ENCODE measurements at regions not wholly inside any gene's neighbourhood (a gene's known extent, or its start where the extent isn't known, plus 50 kb on each side); places are given as distances from the start of the nearest gene placed in this dataset.

GRCh38 chr1:95926331-95926730 lies 692.3 kb downstream of the RWDD3 start:
- Mint-ChIP-seq H3K4me3 (no peak overlapping the region), H3K4me1 (no peaks in the 10 kb centered on the region), H3K27ac (no peak overlapping the region), H3K9me3 (peaks cover 0 to 3% (median 0%) of the 10 kb centered on the region in 7 donors), H3K36me3 (no peaks in the 10 kb centered on the region), H3K27me3 (ENCODE audit: low read depth in 3 of 3) (no peaks in the 10 kb centered on the region)
- no peak for TF ChIP-seq CTCF (IDR thresholded peaks at IDR 0.05)
- Histone ChIP-seq H3K27me3 (ENCODE audit: control insufficient read depth in 2 of 2, insufficient read depth in 2 of 2, low read length in 2 of 2) (no peaks in the 10 kb centered on the region), H3K9me3 (replicated peaks in 1 of 2; ENCODE audit: control insufficient read depth in 1 of 2, insufficient read depth in 1 of 2, low read length in 2 of 2) (no peaks in the 10 kb centered on the region), H3K9ac (ENCODE audit: insufficient read depth, low read length, poor library complexity, severe bottlenecking) (no peak overlapping the region), H3K4me2 (replicated peaks; ENCODE audit: extremely low read depth, low read length, poor library complexity, severe bottlenecking) (no peak overlapping the region), H3K79me2 (ENCODE audit: insufficient read depth, low read length) (no peaks in the 10 kb centered on the region), H3K27ac (ENCODE audit: low read depth in 1 of 2, low read length in 2 of 2) (no peak overlapping the region), H3K4me1 (ENCODE audit: control insufficient read depth in 1 of 2, insufficient read depth in 2 of 2, low read length in 2 of 2) (no peaks in the 10 kb centered on the region), H2AFZ (ENCODE audit: insufficient read depth, low read depth, low read length, poor library complexity, severe bottlenecking) (no peak overlapping the region), H3K36me3 (replicated peaks in 1 of 2; ENCODE audit: control insufficient read depth in 1 of 2, insufficient read depth in 2 of 2, low read length in 2 of 2) (no peaks in the 10 kb centered on the region), H4K20me1 (ENCODE audit: insufficient read depth, low read length) (no peaks in the 10 kb centered on the region), H3K4me3 (replicated peaks in 1 of 3; ENCODE audit: low read depth in 2 of 3, low read length in 3 of 3) (no peak overlapping the region)
- intact Hi-C loops (cut with micrococcal nuclease): no loop called here
- DNase-seq: no peak
- WGBS (ENCODE audit: insufficient coverage): 57% methylated on average over 1 of the region's 1 CpG

GRCh38 chr1:95927061-95927460 lies 693.1 kb downstream of the RWDD3 start:
- H3K27ac Mint-ChIP-seq: no peak overlapping the region
- no peaks in the 10 kb centered on the region for H3K36me3 Mint-ChIP-seq
- H3K36me3 ChIP-seq (replicated peaks in 1 of 2; ENCODE audit: control insufficient read depth in 1 of 2, insufficient read depth in 2 of 2, low read length in 2 of 2): no peaks in the 10 kb centered on the region
- no peak overlapping the region for H2AFZ ChIP-seq (ENCODE audit: insufficient read depth, low read depth, low read length, poor library complexity, severe bottlenecking)
- intact Hi-C loops (cut with micrococcal nuclease): no loop called here
- H3K4me1 Mint-ChIP-seq: no peaks in the 10 kb centered on the region
- H3K9me3 Mint-ChIP-seq: peaks cover 0 to 4% (median 0%) of the 10 kb centered on the region in 7 donors
- no peaks in the 10 kb centered on the region for H3K9me3 ChIP-seq (replicated peaks in 1 of 2; ENCODE audit: control insufficient read depth in 1 of 2, insufficient read depth in 1 of 2, low read length in 2 of 2)
- no peaks in the 10 kb centered on the region for H3K4me1 ChIP-seq (ENCODE audit: control insufficient read depth in 1 of 2, insufficient read depth in 2 of 2, low read length in 2 of 2)
- TF ChIP-seq CTCF (IDR thresholded peaks at IDR 0.05): no peak
- H3K27ac ChIP-seq (ENCODE audit: low read depth in 1 of 2, low read length in 2 of 2): no peak overlapping the region
- no peaks in the 10 kb centered on the region for H3K79me2 ChIP-seq (ENCODE audit: insufficient read depth, low read length)
- H3K27me3 Mint-ChIP-seq (ENCODE audit: low read depth in 3 of 3): no peaks in the 10 kb centered on the region
- no peaks in the 10 kb centered on the region for H4K20me1 ChIP-seq (ENCODE audit: insufficient read depth, low read length)
- no peak overlapping the region for H3K4me3 Mint-ChIP-seq
- H3K4me3 ChIP-seq (replicated peaks in 1 of 3; ENCODE audit: low read depth in 2 of 3, low read length in 3 of 3): no peak overlapping the region
- H3K4me2 ChIP-seq (replicated peaks; ENCODE audit: extremely low read depth, low read length, poor library complexity, severe bottlenecking): no peak overlapping the region
- 93% methylated on average over 2 of the region's 3 CpGs for WGBS (ENCODE audit: insufficient coverage)
- no peaks in the 10 kb centered on the region for H3K27me3 ChIP-seq (ENCODE audit: control insufficient read depth in 2 of 2, insufficient read depth in 2 of 2, low read length in 2 of 2)
- no peak for DNase-seq
- no peak overlapping the region for H3K9ac ChIP-seq (ENCODE audit: insufficient read depth, low read length, poor library complexity, severe bottlenecking)

Measured in CD14-positive monocyte (primary cell).